22Rv1 (cell line): ENCODE measurements at regions not wholly inside any gene's neighbourhood (a gene's known extent, or its start where the extent isn't known, plus 50 kb on each side); places are given as distances from the start of the nearest gene placed in this dataset.
"Not testable (repeated sequence)": the region's sequence is repeated elsewhere in the genome, so short reads cannot be mapped to it uniquely, and the experiment has no call there.

Source experiments
- ZFX ChIP-seq: fragments of 450-650 bp; IDR thresholded peaks from 2 replicates; pipeline ENCODE4 v1.6.1; 2017; ENCODE audit warnings: antibody characterized with exemption, borderline replicate concordance
- TF ChIP-seq, protein P1 (sequence below): fragments of 450-650 bp; IDR thresholded peaks from 2 replicates; pipeline ENCODE4 v1.5.1; 2017; ENCODE audit warnings: mild to moderate bottlenecking

DNA sequence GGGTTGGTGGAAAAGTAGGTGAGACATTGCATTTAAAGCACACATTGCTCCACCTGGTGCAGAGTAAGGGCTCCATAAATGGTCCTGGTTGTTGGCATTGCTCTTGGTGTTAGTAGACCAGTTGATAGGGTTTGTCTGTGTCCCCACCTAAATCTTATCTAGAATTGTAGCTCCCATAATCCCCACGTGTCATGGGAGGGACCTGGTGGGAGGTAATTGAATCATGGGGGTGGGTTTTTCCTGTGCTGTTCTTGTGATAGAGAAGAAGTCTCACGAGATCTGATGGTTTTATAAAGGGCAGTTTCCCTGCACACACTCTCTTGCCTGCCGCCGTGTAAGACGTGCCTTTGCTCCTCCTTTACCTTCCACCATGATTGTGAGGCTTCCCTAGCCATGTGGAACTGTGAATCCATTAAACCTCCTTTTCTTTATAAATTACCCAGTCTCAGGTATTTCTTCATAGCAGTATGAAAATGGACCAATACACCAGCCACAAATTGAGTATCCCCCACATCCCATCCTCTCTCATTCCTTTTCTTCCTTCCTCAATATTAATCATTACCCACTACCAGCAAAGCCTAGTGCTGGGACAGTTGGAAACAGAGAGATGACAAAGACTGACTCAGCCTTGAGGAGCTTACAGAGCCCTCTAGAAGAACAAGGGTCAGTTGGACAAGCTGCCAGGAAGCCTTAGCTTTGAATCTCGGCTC, 285.9 kb upstream of the CRY1 start:
- TF ChIP-seq, protein P1, sequence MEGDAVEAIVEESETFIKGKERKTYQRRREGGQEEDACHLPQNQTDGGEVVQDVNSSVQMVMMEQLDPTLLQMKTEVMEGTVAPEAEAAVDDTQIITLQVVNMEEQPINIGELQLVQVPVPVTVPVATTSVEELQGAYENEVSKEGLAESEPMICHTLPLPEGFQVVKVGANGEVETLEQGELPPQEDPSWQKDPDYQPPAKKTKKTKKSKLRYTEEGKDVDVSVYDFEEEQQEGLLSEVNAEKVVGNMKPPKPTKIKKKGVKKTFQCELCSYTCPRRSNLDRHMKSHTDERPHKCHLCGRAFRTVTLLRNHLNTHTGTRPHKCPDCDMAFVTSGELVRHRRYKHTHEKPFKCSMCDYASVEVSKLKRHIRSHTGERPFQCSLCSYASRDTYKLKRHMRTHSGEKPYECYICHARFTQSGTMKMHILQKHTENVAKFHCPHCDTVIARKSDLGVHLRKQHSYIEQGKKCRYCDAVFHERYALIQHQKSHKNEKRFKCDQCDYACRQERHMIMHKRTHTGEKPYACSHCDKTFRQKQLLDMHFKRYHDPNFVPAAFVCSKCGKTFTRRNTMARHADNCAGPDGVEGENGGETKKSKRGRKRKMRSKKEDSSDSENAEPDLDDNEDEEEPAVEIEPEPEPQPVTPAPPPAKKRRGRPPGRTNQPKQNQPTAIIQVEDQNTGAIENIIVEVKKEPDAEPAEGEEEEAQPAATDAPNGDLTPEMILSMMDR = not testable (repeated sequence)
- not testable (repeated sequence) for TF ChIP-seq ZFX
